Hypothalamus (tissue), 51 donors: ENCODE measurements at regions not wholly inside any gene's neighbourhood (a gene's known extent, or its start where the extent isn't known, plus 50 kb on each side); places are given as distances from the start of the nearest gene placed in this dataset.
A peak's percentile ranks its signal among the peaks of the same experiment; 100 is the strongest.

Experiments
- DNase-seq, 51 donors: peaks; one replicate each; lab custom pipeline; 2025; lab: John Stamatoyannopoulos, UW

DNA sequence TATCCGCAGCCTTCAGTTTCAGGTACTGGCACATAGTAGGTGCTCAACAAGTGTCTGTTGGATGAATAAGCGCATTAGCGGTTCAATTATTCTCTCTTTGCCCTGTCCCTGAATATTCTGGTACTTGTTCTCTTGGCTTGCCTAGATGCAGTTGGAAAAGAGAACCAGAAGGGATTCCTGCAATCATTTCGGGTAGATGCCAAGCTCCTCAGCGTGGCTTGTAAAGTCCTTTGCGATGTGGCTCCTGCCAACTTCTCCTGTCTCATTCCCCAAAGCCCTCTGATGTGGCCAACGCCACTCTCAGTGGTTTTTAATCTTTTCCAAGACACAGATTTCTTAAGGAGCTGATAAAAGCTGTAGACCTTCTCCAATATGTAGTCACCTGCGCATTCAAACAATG is 230.3 kb downstream of the SUDS3 start:
- no peak for DNase-seq

DNA sequence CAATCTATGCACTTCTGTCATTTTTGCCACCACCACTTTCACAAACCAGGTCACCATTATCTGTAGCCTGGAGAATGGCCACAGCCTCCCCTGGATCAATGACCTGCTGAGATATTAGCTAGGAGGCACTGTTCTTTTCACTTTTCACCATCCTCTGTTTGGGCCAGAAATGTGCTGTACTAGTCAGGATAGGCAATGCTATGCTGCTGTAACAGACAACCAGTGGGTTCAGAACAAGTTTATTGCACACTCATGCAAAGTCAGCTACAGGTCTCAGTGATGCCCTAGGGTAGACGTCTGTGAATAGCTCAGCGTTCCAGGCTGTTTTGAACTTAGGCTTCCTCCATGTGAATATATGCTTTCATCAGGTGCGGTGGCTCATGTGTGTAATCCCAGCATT is 231.5 kb downstream of the SUDS3 start:
- no peak for DNase-seq

DNA sequence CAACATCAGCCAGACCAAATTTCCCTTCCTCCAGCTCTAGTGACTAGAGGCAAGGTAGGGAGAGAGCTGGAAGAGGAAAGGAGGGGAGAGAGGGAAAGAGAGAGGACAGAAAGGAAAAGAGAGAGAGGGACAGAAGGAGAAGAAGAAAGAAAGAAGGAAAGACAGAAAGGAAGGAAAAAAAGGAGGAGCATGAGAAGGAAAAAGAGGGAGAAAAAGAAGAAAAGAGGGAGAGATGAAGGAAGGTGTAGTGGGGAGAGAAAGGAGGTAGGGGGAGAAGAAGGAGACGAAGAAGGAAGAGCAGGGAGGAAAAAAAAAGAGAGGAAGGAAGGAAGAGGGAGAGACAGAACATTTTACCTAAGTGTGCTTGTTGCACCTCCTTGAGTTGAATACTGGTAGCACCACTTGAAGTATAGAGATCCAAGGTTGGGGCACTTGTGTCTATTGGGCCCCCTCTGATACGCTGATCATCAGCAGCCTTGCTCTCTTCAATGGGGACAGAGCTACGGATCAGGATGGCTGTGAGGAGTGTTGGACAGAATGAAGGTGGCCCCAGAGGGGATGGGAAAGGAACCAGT is 232.5 kb downstream of the SUDS3 start:
- DNase-seq = no peak

DNA sequence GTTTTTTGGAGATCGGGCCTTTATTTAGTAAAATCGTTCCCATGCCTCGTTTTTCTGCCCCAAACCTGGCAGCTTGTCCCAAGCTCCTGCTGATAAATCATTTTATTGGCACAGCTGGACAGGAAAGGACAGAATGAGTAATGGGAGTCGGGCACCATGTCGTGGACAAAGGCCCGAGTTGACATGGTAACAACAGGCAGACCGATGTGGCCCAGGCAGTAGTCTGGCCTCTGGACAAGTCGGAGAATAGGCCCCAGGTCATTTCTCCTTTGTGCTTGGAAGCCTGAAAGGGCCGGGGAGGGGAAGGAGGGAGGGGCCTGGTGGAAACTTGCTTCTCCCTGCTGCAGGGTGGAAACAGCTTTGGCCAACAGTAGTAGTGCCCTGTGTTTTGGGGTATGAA is 234.9 kb downstream of the SUDS3 start:
- peak in 16 of 51 donors; percentile 0 to 51 (median 6) for DNase-seq

DNA sequence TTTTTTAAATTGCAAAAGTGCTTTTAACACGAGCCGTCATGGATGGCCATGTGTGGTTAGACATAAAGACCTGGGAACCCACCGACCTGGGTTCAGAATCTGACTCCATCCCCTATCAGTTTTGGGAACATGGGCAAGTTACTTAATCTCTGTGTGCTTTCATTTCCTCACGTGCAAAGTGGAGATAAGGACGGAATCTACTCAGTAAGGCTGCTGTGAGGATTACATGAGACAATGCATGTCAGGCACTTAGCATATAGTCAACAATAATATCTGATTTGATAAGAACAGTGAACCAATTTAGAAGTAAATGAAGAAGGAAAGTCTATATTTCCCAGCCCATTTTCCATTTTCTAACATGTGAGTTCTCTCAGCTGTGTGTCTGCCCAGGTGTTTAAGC is 235.4 kb downstream of the SUDS3 start:
- DNase-seq = no peak

DNA sequence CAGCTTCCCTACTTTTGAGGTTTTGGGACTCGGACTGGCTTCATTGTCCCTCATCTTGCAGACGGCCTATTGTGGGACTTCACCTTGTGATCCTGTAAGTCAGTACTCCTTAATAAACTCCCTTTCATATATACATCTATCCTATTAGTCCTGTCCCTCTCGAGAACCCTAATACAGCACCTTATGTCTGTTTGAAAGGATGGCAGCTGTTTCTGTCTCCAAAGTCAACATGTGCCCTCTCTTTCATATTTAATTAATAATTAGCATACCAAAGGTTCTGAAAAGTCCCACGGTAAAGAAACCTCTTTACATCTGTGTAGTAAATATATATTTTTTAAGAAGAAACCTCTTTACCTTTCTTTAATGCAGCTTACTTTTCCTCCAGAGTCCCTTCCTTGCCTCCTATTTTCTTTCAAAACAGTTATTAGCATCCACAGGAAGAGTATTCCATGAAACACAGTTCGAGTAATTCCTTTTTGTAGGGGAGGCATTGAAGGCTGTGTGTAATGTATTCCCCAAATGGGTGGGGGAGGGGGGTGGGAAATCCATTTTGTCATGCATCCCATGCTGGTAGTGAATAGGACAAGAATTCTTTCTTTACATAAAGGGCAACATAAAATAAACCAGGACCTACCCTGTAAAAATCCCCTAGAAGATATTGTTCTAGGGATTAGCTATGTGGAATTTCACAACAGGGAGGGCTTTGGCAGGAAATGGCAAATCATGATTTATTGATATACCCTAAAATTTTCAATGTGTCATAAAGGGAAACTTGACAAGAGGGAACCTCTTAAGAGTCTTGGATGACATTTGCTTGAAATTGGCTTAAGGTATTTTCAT is 241.5 kb downstream of the SUDS3 start:
- DNase-seq = no peak

DNA sequence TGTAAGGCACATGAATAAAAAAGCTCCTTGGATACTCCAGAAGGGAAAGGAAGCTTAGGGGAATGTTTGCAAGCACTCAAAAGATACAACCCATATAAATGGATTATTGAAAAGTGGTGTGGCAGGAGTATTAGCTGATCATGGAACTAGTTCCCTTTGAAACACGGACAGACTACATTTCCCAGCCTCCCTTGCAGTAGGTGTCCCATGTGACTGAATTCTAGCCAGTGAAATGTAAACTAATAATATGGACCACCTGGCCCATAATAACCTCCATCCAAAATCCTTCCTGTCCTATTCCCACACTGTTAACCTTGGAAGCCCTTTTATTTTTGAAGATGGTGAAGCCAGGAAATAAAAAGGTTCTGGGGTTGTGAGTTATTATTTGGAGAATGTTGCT is 242.3 kb downstream of the SUDS3 start:
- no peak for DNase-seq

DNA sequence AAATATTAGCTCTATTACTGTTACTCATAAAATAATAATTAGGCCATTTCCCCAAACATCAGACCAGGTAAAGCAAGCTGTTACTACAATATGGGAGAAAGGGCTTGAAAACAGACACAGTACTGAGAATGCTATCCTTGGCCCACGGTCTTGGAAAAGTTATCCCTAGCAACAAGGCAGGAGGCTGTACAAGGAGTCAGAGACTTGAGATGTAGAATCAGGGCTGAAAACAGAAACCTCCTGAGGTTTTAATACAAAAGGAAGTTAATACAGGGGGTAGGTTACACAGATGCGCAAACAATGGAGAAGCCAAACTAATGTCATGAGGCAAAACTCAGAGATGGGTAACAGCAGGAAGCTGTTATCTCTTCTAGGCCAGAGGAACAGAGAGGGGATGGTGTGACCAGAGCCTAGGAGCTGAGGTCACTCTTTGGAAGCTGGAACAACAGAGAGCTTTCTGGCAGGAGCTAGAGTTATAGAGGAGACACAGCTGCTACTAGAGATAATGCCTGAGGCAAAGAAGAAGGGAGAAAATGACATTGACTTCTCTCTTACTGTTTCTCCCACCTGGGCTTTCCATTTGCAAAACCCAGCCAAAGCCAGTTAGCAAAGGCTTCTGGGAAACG is 248.8 kb downstream of the SUDS3 start:
- no peak for DNase-seq

DNA sequence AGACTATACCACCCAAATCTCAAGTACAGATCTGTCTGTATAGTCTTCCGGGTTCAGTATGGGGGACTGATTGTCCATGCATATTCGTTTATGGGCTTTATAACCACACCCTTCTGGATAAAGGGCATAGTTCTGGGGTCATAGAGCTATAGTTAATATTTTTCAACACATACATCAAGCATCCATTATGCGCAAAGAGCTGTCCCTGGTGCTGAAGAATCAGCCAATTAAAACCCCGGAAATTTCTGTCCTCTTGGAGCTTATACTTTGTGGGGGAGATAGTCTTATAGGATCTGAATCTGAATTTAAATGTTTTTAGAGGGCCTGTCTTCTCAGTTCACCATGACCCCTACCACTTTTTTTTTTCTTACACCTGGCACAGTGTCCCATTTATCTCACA is 256.7 kb downstream of the SUDS3 start:
- DNase-seq = no peak

DNA sequence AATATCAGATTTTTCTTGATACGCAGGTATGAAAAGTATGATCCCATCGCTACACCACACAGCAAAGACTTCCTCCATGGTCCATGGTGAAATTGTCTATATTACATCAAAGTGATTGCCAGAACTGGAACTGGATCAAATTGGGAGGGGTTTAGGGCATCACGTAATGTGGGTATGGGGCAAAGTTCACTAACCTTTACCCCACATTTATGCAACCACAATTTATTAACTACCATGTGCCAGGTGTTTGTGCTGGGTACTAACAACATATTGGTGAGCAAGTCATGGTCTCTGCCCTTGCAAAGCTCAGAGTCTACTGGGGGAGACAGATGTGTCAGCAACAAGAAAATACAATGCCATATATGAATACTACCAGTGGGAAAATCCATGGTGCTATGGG is 258.9 kb downstream of the SUDS3 start:
- DNase-seq = no peak

DNA sequence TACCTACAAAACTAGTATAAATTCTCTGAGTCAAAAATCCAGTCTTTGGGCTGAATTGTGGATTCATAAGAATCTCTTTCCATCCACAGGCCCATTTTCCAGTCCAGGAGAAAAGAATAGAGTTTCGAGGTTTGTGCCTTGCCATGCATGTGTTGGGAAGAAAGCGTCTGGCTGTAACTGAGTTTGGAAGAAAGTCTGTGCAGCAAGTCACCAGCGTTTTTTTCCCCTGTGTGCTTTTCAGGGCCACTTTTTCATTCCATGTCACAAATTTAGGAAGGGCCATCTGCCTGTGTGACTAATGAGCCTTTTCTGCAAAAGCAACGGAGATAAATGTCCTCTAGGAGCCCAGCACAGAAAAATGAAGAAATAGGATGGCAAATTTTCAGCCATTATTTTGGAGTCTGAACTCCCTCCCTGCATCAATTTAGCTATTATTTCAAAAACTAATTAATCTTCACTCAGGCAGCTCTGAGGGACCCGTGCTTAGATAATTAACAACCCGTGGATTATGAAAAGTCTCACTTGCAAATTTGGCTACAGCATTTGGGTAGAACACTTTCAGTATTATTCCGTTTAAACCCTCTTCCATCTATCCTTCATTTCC is 261.5 kb downstream of the SUDS3 start:
- no peak for DNase-seq

DNA sequence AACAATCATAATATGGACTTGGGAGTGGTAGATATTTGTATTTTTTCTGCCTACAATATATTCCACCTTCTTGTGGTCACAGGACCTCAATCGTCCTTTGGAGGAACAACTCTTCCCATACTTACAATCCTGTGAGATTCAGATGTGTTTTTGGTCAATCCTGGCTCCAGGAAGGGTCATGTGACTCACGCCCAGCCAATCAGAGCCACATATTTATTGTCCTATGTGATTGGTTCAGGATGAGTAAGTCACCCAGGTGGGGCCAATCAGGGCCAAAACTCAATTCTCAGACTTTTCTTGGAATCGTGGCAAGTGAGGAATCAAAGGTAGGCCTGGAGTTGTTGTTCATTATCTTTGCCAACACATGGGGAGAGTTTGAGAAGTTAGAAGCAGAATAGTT is 264.9 kb downstream of the SUDS3 start:
- no peak for DNase-seq

DNA sequence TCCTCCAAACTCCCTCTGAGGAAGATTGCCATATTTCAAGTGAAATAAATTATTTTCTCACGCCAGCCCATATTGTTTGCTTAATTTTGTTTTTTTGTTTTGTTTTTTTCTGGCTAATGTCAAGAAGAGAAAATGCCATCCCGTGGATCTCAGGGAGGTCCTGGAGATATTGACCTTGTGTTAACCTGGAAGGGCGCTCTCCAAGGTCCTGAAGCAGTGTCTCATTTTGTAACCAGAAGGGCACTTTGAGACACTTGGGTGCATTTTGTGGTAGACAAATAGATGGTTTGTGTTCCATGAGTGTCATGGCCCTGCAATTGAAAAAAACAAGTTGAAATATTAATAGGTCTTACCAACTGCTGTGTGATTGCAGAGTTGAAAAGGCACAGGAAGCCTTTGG is 268.9 kb downstream of the SUDS3 start:
- DNase-seq = no peak

DNA sequence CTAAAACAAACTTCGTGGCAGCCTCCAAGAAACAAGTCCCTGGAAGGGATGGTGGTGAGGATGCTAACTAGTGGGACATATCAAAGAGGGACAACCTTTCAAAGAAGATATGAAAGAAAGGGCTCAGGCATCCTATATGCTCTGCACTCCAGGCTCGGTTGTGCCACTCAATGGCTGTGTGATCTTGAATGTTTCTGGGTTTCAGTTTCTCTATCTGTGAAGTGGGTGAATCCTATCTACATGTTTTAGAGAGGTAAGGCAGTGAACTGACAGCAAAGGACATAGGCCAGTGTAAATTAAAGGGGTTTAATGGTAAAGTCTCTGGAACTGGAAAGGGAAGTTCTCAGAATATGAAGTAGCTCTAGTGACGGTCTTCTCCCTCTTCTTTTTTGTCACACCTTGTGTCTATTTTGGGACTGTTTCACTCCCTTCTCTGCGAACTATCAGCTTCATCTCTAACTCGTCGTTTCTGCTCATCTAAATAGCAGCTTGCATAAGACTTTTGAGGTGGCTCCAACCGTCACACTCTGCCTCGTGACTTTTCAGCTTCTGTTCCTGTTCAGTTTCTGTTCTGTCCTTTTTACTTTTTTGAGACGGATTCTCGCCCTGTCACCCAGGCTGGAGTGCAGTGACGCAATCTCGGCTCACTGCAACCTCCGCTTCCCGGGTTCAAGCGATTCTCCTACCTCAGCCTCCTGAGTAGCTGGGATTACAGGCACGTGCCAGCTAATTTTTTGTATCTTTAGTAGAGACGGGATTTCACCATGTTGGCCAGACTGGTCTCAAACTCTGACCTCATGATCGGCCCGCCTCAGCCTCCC is 273.6 kb downstream of the SUDS3 start:
- DNase-seq = no peak

DNA sequence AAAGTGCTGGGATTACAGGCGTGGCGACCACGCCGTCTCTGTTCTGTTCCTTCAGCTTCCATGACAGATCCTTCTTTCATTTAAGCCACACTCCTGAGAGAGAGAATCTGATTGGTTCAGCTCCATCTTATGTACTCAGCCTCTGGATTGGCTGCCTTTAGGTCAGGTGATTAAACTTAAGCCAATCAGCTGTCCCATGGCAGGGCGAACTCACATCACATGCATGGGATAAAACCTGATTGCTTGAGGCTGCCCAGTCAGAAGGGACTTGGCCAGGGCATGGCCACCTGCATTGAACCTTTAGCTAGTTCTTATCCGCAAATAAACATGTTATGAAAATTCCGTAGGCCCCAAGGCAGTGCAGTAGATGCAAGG is 274.2 kb downstream of the SUDS3 start:
- no peak for DNase-seq

DNA sequence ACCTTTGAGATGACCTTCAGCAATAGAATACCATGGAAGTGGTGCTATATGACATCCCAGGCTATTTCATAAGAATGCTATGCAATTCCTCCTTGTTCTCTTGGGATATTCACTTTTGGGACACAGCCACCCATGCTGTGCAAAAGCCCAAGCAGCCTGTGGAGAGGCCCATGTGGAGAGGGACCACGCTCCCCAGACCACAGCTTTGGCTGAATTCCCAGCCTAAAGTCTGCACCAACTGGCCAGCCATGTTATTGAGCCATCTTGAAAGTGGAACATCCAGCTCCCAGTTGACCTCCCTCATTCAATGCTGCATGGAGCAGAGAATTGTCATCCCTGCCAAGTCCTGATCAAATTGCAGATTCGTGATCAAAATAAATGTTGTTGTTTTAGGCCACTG is 275.1 kb downstream of the SUDS3 start:
- no peak for DNase-seq

DNA sequence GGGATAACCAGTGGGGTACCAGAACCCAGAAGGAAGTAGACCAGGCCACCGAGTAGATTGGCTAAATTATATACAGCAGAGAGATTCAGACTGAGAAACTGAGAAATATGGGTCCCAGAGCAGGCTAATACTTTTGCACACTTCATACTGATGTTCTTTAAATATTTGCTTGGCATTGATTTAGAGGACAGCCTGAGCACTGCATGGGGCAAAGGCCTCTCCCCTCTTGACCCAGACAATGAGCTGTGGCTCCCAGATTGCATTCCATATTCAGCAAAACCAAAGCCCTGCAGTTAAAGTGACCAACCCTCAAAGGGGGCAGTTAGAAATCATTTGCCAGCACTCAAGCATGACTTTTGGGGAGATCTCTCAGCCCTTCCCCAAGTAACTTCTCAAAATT is 279.2 kb downstream of the SUDS3 start:
- no peak for DNase-seq

DNA sequence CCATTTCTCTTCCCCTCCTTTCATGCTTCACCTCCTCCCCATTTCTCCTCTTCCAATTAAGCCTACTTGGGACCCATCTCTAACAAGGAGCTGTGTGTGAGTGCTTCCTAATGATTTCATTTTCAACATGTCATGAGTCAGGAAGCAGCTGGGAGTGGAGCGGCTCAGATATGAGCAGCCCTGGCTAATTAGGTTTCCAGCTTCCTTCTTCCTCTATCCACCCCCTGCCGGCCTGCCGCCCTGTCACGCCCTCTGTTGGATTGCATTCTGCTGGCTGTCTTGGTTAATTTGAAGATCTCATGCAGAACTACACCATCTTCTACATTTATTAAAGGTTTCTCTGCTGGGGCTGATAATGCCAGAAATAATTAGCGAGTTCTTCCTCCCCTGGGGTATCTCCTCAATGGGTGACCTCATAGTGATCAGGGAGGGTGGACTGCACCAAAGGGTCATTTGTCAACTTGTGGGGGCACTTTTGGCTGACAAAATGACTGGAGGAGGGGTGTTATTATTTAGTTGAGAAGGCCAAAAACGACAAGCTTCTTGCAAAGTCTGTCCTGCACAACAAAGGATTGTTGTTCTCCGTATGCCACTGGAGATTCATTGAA is 300.9 kb upstream of the SRRM4 start:
- DNase-seq = no peak

DNA sequence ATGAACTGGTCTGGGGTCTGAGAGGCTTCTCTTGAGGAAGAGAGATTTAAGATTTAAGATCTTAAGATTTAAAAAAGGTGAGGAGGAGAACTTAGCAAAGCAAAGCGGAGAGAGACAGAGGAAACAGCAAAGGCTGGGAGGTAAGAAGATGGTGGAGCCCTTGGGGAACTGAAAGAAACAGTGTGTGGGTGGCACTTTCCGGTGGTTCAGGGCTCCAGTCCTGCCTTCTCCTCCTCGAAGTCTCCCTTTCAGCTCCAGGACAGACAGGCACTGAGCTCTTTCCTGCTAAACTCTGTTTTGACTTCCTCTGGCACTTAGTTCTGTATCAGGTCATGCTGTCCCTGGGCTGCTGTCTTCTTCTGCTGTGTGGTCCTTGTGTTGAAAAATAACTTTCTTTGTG is 298.7 kb upstream of the SRRM4 start:
- peak in 1 of 51 donors; percentile 0 for DNase-seq

DNA sequence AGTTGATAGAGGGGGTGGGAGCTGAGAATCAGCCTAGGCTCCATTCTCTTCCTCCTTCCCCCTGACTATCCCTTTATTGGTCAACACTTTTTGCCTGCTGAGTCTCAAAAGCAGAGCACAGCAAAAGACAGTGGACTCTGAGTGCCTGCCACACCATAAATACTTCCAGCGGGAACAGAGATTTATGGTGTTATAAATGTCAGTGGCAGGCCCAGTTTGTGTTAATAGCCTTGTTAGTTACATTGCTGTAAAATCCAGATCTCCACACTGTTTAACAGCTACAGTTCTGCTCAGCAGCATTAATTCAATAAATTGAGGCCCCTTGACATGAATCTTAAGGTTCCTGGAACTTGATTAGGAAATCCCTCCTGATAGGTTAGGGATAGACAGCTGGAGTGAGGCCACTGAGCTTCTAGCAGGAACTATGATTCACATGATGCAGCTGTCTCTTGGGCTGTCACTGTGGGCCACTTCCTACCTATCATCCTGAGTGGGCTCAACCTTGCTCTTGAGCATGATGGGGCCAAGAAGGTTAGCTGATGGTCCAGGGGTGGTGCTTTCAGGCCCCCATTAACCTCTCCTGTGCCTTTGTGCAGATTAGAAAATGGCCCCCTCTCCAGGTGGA is 295.2 kb upstream of the SRRM4 start:
- DNase-seq = no peak
